ENCODE measurements at regions not wholly inside any gene's neighbourhood (a gene's known extent, or its start where the extent isn't known, plus 50 kb on each side); places are given as distances from the start of the nearest gene placed in this dataset.

GRCh38 chr3:16101295-16102186 lies 72.9 kb upstream of the GALNT15 start:
- Mint-ChIP-seq H3K27me3 (peaks cover 3 to 10% of the 10 kb centered on the region in 2 donors), H3K9me3 (no peaks in the 10 kb centered on the region), H3K4me3 (no peak overlapping the region), H3K4me1 (no peaks in the 10 kb centered on the region), H3K27ac (no peak overlapping the region), H3K36me3 (no peaks in the 10 kb centered on the region)
- no peak for ATAC-seq (replicated peaks in 1 of 4)
- Histone ChIP-seq H3K4me1 (ENCODE audit: control insufficient read depth in 1 of 2, extremely low read depth in 1 of 2, insufficient read depth in 2 of 2, low read length in 2 of 2) (no peaks in the 10 kb centered on the region), H3K27ac (ENCODE audit: low read length) (no peak overlapping the region), H3K4me3 (ENCODE audit: control insufficient read depth in 1 of 2, extremely low read depth in 1 of 2, low read length in 1 of 2) (no peak overlapping the region), H3K36me3 (ENCODE audit: control insufficient read depth in 2 of 2, extremely low read depth in 1 of 2, insufficient read depth in 1 of 2, low read length in 1 of 2) (no peaks in the 10 kb centered on the region), H3K9me3 (no peaks in the 10 kb centered on the region), H3K27me3 (replicated peaks in 1 of 2; ENCODE audit: control insufficient read depth in 2 of 2, extremely low read depth in 1 of 2, insufficient read depth in 2 of 2, low read length in 1 of 2) (no peaks in the 10 kb centered on the region)
- ChIA-PET CTCF (no interaction called here), POLR2A (no interaction called here)
- WGBS (ENCODE audit: insufficient coverage) = 73% methylated on average over 12 of the region's 14 CpGs
- no peak for DNase-seq

GRCh38 chr3:16102187-16102561 lies 72.3 kb upstream of the GALNT15 start:
- 50% methylated on average over 1 of the region's 2 CpGs for WGBS (ENCODE audit: insufficient coverage)

GRCh38 chr3:16102905-16103364 lies 71.5 kb upstream of the GALNT15 start:
- peaks cover 0 to 7% (median 0%) of the 10 kb centered on the region in 3 donors for H3K9me3 Mint-ChIP-seq
- H3K9me3 ChIP-seq = no peaks in the 10 kb centered on the region
- no peak overlapping the region for H3K4me3 ChIP-seq (ENCODE audit: control insufficient read depth in 1 of 2, extremely low read depth in 1 of 2, low read length in 1 of 2)
- no peaks in the 10 kb centered on the region for H3K36me3 ChIP-seq (ENCODE audit: control insufficient read depth in 2 of 2, extremely low read depth in 1 of 2, insufficient read depth in 1 of 2, low read length in 1 of 2)
- H3K4me3 Mint-ChIP-seq = no peak overlapping the region
- ChIA-PET POLR2A (no interaction called here), CTCF (no interaction called here)
- H3K36me3 Mint-ChIP-seq = no peaks in the 10 kb centered on the region
- no peak for DNase-seq
- H3K27ac ChIP-seq (ENCODE audit: low read length) = no peak overlapping the region
- no peaks in the 10 kb centered on the region for H3K4me1 Mint-ChIP-seq
- H3K27me3 ChIP-seq (replicated peaks in 1 of 2; ENCODE audit: control insufficient read depth in 2 of 2, extremely low read depth in 1 of 2, insufficient read depth in 2 of 2, low read length in 1 of 2) = no peaks in the 10 kb centered on the region
- H3K27ac Mint-ChIP-seq = no peak overlapping the region
- ATAC-seq (replicated peaks in 1 of 4) = no peak
- H3K27me3 Mint-ChIP-seq = peaks cover 10 to 11% of the 10 kb centered on the region in 2 donors
- no peaks in the 10 kb centered on the region for H3K4me1 ChIP-seq (ENCODE audit: control insufficient read depth in 1 of 2, extremely low read depth in 1 of 2, insufficient read depth in 2 of 2, low read length in 2 of 2)

More at GRCh38 chr3:16102187-16102561, 72.3 kb upstream of the GALNT15 start:
- Mint-ChIP-seq H3K27ac (no peak overlapping the region), H3K36me3 (no peaks in the 10 kb centered on the region), H3K4me1 (no peaks in the 10 kb centered on the region), H3K27me3 (peaks cover 4 to 11% of the 10 kb centered on the region in 2 donors), H3K9me3 (no peaks in the 10 kb centered on the region), H3K4me3 (no peak overlapping the region)
- DNase-seq (no peak), ATAC-seq (replicated peaks in 1 of 4) (no peak)
- ChIA-PET CTCF (no interaction called here), POLR2A (no interaction called here)
- Histone ChIP-seq H3K4me3 (ENCODE audit: control insufficient read depth in 1 of 2, extremely low read depth in 1 of 2, low read length in 1 of 2) (no peak overlapping the region), H3K9me3 (no peaks in the 10 kb centered on the region), H3K4me1 (ENCODE audit: control insufficient read depth in 1 of 2, extremely low read depth in 1 of 2, insufficient read depth in 2 of 2, low read length in 2 of 2) (no peaks in the 10 kb centered on the region), H3K27ac (ENCODE audit: low read length) (no peak overlapping the region), H3K27me3 (replicated peaks in 1 of 2; ENCODE audit: control insufficient read depth in 2 of 2, extremely low read depth in 1 of 2, insufficient read depth in 2 of 2, low read length in 1 of 2) (no peaks in the 10 kb centered on the region), H3K36me3 (ENCODE audit: control insufficient read depth in 2 of 2, extremely low read depth in 1 of 2, insufficient read depth in 1 of 2, low read length in 1 of 2) (no peaks in the 10 kb centered on the region)

DNA sequence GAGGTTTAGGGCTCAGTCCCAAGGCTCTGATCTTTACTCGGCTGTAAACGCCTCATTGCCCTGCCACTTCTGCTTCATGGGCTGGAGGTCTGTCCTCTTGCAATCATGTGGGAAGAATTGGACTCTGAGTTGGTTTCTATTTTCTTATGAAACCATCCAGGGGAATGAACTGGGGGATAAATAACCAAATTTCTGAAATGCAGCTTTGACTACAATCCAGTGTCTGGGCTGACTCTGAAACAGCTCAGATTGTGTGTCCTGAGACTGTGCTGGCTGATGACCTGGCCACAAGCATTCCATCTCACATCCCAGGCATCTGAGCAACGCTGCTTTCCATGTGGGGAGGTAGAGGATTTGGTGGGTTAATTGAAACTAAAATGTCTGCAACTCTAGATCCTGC lies 71.0 kb upstream of the GALNT15 start:
- Histone ChIP-seq H3K36me3 (ENCODE audit: control insufficient read depth in 2 of 2, extremely low read depth in 1 of 2, insufficient read depth in 1 of 2, low read length in 1 of 2) (no peaks in the 10 kb centered on the region), H3K27ac (ENCODE audit: low read length) (no peak overlapping the region), H3K27me3 (replicated peaks in 1 of 2; ENCODE audit: control insufficient read depth in 2 of 2, extremely low read depth in 1 of 2, insufficient read depth in 2 of 2, low read length in 1 of 2) (no peaks in the 10 kb centered on the region), H3K4me1 (ENCODE audit: control insufficient read depth in 1 of 2, extremely low read depth in 1 of 2, insufficient read depth in 2 of 2, low read length in 2 of 2) (no peaks in the 10 kb centered on the region), H3K4me3 (ENCODE audit: control insufficient read depth in 1 of 2, extremely low read depth in 1 of 2, low read length in 1 of 2) (no peak overlapping the region), H3K9me3 (no peaks in the 10 kb centered on the region)
- ATAC-seq (replicated peaks in 1 of 4) = no peak
- ChIA-PET CTCF (no interaction called here), POLR2A (no interaction called here)
- DNase-seq = no peak
- Mint-ChIP-seq H3K4me3 (no peak overlapping the region), H3K27ac (no peak overlapping the region), H3K9me3 (peaks cover 0 to 7% (median 0%) of the 10 kb centered on the region in 3 donors), H3K36me3 (no peaks in the 10 kb centered on the region), H3K27me3 (peaks cover 10 to 11% of the 10 kb centered on the region in 2 donors), H3K4me1 (no peaks in the 10 kb centered on the region)
- 80% methylated on average over 1 of the region's 3 CpGs for WGBS (ENCODE audit: insufficient coverage)

DNA sequence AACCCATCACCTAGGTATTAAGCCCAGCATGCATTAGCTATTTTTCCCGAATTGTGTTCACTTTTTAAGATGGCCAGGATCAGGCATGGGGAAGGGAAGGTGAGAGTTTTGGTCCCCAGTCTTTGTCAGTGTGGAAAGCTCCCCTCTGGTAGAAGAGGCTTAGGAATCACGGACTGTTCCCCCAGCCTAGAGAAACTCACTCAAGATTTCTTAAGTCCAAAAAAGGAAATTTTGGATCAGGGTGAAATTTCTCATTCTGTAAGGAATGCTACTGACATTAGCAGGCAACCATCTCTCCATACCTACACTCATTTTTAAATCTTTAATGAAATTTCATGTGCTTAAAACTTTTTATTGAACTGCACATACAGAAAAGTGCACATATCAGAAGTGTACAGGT lies 70.3 kb upstream of the GALNT15 start:
- Mint-ChIP-seq H3K36me3 (no peaks in the 10 kb centered on the region), H3K4me1 (no peaks in the 10 kb centered on the region), H3K27me3 (peaks cover 10 to 11% of the 10 kb centered on the region in 2 donors), H3K27ac (no peak overlapping the region), H3K9me3 (peaks cover 0 to 7% (median 0%) of the 10 kb centered on the region in 3 donors), H3K4me3 (no peak overlapping the region)
- DNase-seq = no peak
- WGBS (ENCODE audit: insufficient coverage) = no CpG with 5 or more reads among the region's 2 CpGs
- ChIA-PET CTCF (no interaction called here), POLR2A (no interaction called here)
- ATAC-seq (replicated peaks in 1 of 4) = no peak
- no peaks in the 10 kb centered on the region for H3K4me1 ChIP-seq (ENCODE audit: control insufficient read depth in 1 of 2, extremely low read depth in 1 of 2, insufficient read depth in 2 of 2, low read length in 2 of 2)
- no peaks in the 10 kb centered on the region for H3K27me3 ChIP-seq (replicated peaks in 1 of 2; ENCODE audit: control insufficient read depth in 2 of 2, extremely low read depth in 1 of 2, insufficient read depth in 2 of 2, low read length in 1 of 2)
- H3K4me3 ChIP-seq (ENCODE audit: control insufficient read depth in 1 of 2, extremely low read depth in 1 of 2, low read length in 1 of 2) = no peak overlapping the region
- no peak overlapping the region for H3K27ac ChIP-seq (ENCODE audit: low read length)
- H3K36me3 ChIP-seq (ENCODE audit: control insufficient read depth in 2 of 2, extremely low read depth in 1 of 2, insufficient read depth in 1 of 2, low read length in 1 of 2) = no peaks in the 10 kb centered on the region
- no peaks in the 10 kb centered on the region for H3K9me3 ChIP-seq

DNA sequence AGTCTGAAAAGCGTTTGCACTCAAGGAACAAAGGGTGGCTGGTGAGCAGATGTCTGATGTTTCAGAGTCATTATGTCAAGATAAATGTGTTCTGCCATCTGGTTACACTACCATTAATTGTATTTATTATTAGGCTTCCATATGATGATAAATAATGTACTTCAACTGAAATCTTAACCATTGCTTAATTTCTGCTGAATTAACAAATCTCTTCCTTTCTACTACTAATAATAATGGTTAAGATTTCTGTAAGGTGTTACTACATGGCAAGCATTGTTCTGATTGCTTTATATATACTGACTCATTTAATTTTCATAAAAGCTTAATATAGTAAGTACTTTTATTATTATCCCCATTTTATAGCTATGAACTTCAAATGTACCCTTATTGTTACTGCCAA lies 68.4 kb upstream of the GALNT15 start:
- H3K27ac Mint-ChIP-seq = no peak overlapping the region
- ATAC-seq (replicated peaks in 1 of 4) (no peak), DNase-seq (no peak)
- H3K4me3 ChIP-seq (ENCODE audit: control insufficient read depth in 1 of 2, extremely low read depth in 1 of 2, low read length in 1 of 2) = no peak overlapping the region
- no peaks in the 10 kb centered on the region for H3K36me3 Mint-ChIP-seq
- H3K27me3 ChIP-seq (replicated peaks in 1 of 2; ENCODE audit: control insufficient read depth in 2 of 2, extremely low read depth in 1 of 2, insufficient read depth in 2 of 2, low read length in 1 of 2) = no peaks in the 10 kb centered on the region
- POLR2A ChIA-PET = no interaction called here
- no peaks in the 10 kb centered on the region for H3K9me3 ChIP-seq
- H3K4me1 ChIP-seq (ENCODE audit: control insufficient read depth in 1 of 2, extremely low read depth in 1 of 2, insufficient read depth in 2 of 2, low read length in 2 of 2) = no peaks in the 10 kb centered on the region
- H3K4me3 Mint-ChIP-seq = no peak overlapping the region
- no peaks in the 10 kb centered on the region for H3K4me1 Mint-ChIP-seq
- no CpG with 5 or more reads among the region's 1 CpG for WGBS (ENCODE audit: insufficient coverage)
- CTCF ChIA-PET = interaction anchor here in 1 of 2 donors (0.6 kb wide), 1 partner anchor 25 kb away, joined by 3 read pairs; no protein-coding TSS in a partner anchor
- H3K36me3 ChIP-seq (ENCODE audit: control insufficient read depth in 2 of 2, extremely low read depth in 1 of 2, insufficient read depth in 1 of 2, low read length in 1 of 2) = no peaks in the 10 kb centered on the region
- no peak overlapping the region for H3K27ac ChIP-seq (ENCODE audit: low read length)
- H3K9me3 Mint-ChIP-seq = peaks cover 0 to 7% (median 0%) of the 10 kb centered on the region in 3 donors
- peaks cover 10 to 11% of the 10 kb centered on the region in 2 donors for H3K27me3 Mint-ChIP-seq

All from T-cell (primary cell).